Left hindlimb (tissue), 1 donor: ENCODE measurements at regions not wholly inside any gene's neighbourhood (a gene's known extent, or its start where the extent isn't known, plus 50 kb on each side); places are given as distances from the start of the nearest gene placed in this dataset.

Experiments
- DNase-seq: peaks from one replicate; pipeline ENCODE4 v3.0.0-alpha.2; 2018

- DNase-seq, result no peak
These were observed 946.7 kb downstream of the ZPLD1 start for GRCh38 chr3:103381296-103382079.

GRCh38 chr3:103385961-103386656 is 951.3 kb downstream of the ZPLD1 start:
- DNase-seq, result no peak

DNA sequence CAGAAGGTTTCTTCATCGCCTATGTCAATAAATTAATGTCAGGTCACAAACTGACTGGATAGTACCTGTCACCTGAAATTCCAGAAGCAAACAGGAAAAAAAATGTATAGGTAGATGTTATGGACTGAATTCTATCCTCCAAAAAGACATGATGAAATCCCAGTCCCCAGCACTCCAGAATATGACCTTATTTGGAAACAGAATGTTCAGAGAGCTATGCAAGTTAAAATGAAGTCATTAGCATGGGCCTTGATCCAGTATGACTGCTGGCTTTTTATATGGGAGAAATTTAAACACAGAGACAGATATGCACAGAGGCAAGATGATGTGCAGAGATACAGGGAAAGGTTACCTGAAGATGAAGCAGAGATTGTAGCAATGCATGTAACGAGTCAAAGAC is 953.4 kb downstream of the ZPLD1 start:
- no peak for DNase-seq

- DNase-seq, result no peak
These were observed 954.5 kb downstream of the ZPLD1 start for GRCh38 chr3:103389356-103389755.

GRCh38 chr3:103393395-103394186 is 958.8 kb downstream of the ZPLD1 start:
- DNase-seq, result no peak

GRCh38 chr3:103403191-103403590 is 968.4 kb downstream of the ZPLD1 start:
- DNase-seq, result no peak

GRCh38 chr3:103406320-103406850 is 971.6 kb downstream of the ZPLD1 start:
- DNase-seq, result no peak

DNA sequence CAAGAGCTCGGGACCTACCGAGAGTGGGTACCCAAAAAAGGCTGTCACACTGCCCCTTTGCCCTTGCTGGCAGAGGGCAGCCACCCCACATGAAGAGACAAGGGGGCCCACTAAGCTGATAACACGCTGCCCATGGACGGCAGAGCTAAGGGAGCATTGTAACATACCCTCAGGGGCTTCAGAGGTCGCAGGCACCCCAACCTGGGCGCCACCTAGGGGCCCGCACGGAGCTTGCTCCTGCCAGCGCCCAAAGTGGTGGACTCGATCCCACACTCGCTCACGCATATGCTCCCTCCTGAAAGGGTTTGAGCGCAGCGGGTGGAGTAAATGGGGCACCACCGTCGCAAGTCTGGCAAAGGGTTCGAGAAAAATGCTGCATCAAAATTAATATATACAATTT is 975.4 kb downstream of the ZPLD1 start:
- no peak for DNase-seq

GRCh38 chr3:103421460-103421859 is 986.6 kb downstream of the ZPLD1 start:
- DNase-seq, result no peak

DNA sequence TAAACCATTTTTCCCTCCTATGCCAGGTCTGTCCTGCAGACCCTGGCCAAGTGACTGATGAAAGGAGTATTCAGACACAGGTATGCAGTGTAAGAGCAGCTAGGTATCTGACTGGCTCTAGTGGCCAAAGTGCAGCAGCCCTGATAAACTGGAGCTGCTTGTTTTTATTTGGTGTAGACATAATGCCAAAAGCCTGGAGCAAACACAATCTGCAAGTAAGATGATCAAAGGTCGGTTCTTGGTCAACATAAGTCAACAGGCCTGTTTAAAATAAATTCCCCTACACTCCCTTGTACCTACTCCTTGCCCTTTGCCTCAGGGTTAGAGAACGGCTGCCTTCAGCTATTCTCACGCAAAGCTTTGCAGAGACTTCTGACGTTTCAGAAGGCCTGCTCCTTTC is 1003.1 kb downstream of the ZPLD1 start:
- DNase-seq, result no peak

DNA sequence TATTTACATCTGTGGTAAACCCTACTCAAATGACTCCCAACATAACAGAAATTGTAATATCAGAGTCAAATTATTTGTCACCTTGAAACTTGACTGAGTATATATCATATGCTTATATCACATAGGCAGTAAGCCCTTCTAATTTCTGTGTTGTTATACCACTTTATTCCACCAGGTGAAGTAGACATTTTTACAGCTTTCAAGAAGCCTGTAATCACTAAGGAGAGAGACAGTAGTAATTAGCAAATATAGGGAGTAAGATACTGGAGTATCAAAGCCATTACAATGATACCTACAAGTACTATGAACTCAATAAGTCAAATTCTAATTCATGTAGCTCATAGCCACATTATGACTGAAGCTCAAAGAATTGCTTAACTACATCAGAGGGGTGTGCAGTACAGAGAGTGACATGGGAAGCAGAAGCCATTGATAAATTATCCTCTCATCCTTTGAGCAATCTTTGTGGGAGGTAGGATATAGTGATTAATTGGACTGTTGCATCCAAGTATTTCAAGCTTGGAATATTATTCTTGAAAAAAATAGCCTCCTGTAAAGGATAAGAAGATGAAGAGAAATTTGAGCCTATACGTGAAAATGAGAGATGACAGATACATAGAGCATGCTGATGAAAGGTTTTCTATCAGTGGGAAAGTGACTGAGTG is 1005.9 kb downstream of the ZPLD1 start:
- no peak for DNase-seq

DNA sequence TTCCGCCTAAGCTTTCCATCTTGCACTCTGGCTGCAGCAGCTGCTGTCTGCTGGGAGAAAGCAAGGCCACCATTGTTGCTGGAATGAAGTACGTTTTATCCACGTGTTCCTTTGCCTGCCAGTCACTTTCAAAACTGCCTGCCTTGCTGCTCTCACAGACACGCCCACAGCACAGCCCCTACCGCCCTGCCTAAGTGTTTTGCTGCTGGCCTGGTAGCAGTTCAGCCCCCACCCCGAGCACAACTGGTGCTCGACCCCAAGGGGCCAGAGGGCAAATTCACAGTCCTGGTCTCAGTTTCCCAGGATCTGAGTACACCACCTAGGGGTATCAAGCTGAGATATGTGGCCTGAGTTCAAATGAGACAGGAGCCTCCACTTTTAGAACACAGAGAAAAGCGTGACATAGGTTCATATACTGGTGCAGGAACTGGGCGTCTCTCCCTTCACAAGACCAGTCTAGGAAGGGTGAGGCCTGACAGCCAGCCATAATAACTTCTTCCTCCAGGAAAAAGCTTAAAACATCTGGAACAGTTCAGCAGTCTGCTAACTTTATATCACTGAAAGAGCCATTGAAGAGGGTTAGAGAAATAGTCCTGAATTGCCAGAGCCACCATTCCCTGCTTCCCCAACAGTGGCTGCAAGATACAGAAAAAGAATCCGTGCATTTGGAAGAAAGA is 1012.3 kb downstream of the ZPLD1 start:
- no peak for DNase-seq

DNA sequence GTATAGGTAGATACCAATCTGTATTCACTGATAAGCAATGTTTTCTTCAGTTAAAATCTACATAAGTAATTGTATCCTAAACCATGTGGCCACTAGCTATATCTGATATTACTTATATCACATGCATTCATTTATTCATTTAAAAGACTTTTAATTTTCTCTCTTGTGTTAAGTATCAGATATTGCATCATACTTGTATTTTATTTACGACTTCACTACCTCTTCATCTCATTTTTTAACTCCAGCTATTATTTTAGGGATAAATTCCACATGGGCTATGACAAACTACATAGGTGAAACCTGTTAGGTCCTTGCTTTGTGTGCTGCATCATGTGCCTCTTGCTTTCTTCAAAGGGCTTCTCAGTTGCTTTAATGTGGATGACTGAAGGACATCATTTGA is 1018.3 kb downstream of the ZPLD1 start:
- no peak for DNase-seq

DNA sequence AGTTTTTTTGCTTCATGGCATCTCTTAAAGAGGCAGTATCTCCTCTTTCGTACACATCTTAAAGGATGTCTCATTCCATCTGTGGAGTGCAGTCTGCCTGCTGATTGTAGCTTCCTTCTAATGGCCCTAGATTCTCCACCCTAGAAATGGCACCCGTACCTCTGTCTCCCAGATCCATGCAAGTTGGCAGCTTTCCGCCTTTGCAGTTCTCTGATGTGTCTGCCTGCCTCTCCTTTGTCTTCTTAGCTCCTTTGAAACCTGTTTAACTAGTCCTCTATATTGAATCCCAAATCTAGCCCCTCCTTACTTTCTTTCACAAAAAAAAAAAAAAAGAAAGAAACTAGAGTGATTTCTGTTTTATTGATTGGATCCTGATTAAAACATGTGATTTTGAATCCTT is 1025.0 kb downstream of the ZPLD1 start:
- DNase-seq, result no peak

- DNase-seq, result no peak
These were observed 1035.7 kb downstream of the ZPLD1 start for GRCh38 chr3:103470498-103470897.

DNA sequence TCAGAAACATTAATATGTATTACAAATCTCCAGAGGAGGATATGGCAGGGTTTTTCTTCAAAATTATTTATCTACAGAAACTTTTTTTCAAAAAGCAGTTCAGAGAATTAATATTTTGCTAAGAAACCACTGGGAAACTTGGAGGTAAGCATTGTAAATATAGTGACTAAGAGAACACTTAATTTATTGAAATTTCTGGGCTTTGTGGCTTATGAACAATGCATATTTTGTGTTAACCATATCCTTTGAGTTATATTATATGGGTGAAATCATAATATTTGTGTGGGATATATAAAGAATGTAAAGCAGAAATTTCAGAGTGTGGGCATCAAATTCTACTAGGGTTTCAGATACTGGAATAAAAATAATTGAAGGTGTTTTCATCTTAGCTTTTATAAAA is 1059.2 kb downstream of the ZPLD1 start:
- DNase-seq, result no peak

DNA sequence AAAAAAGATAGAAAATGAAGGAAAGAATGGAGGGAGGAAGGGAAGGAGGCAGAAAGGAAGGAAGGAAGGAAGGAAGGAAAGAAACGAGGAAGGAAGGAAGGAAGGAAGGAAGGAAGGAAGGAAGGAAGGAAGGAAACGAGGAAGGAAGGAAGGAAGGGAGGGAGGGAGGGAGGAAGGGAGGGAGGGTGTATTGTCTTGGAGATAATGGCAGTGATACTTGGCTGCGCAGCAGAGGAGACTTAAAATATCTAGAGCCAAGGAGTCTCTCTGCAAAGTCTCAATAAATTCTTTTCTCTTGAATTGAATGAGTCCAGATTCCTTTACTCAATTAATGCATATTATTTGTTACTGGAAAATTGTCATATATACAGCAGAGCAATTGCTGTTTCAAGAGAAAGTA is 1059.7 kb downstream of the ZPLD1 start:
- DNase-seq, result no peak

DNA sequence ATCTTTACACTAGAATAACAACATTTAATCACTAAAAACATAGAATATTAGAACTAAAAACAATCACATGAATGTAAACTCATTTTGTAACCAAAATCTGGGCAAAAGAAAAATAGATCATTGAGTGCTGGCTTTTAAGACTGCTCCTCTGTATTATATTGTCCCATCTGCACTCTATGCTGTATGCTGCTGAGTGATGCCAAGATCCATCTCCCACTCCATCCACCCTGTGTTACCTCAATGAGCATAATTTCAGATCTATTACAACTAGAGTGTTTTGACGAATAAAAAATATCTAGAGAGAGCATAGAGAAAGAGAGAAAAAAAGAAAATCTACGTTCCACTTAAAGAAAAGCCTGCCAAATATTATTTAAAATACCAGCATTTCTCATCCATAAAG is 1060.4 kb downstream of the ZPLD1 start:
- DNase-seq, result no peak

- no peak for DNase-seq
These were observed 1064.5 kb downstream of the ZPLD1 start for GRCh38 chr3:103499132-103499900.

DNA sequence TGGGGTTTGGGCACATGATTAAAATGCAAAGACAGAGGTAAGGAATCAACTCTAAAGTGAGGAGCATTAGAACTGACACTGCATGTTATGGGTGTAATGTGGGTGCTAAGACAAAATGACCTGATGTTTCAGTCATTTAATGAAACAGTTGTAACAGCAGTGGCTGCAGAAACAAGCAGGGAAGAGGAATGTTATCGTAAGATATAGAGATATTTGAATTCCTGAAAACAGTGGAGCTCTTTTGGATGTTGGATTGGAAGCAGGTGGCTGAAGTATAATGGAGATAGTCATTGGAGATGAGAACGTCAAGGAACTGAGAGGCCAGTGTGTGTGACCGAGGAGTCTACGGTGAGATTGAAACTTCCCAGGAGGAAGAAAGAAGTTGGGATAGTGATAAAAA is 1065.2 kb downstream of the ZPLD1 start:
- DNase-seq, result no peak

GRCh38 chr3:103510760-103511159 is 1075.9 kb downstream of the ZPLD1 start:
- no peak for DNase-seq

DNA sequence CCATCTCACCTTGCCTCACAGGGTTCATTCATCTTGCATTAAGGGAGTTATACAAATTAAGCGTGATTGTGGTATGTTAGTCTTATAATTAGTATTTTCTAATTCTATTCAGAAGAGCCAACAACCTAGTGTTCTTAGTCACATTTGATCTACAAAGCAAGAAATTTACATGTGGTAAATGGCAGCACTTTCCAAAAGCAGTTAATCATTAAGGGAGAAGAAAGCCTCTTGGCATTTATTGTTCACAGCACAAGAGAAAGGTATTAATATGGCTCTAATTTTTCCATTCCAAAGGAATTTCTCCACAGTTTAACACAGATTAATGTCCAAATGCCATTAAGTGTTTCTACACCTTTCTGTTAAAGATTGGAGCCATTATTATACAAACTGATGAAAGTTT is 1077.1 kb downstream of the ZPLD1 start:
- DNase-seq, result no peak
